ENCODE measurements at regions not wholly inside any gene's neighbourhood (a gene's known extent, or its start where the extent isn't known, plus 50 kb on each side); places are given as distances from the start of the nearest gene placed in this dataset.
"Not testable (repeated sequence)": the region's sequence is repeated elsewhere in the genome, so short reads cannot be mapped to it uniquely, and the experiment has no call there.

- no peak for DNase-seq
Observed at GRCh38 chr5:67617051-67617450, 420.5 kb upstream of the CD180 start.

- no peak for DNase-seq
Observed at GRCh38 chr5:67612961-67613360, 416.4 kb upstream of the CD180 start.

- DNase-seq: no peak
Observed at GRCh38 chr5:67610186-67610912, 413.8 kb upstream of the CD180 start.

DNA sequence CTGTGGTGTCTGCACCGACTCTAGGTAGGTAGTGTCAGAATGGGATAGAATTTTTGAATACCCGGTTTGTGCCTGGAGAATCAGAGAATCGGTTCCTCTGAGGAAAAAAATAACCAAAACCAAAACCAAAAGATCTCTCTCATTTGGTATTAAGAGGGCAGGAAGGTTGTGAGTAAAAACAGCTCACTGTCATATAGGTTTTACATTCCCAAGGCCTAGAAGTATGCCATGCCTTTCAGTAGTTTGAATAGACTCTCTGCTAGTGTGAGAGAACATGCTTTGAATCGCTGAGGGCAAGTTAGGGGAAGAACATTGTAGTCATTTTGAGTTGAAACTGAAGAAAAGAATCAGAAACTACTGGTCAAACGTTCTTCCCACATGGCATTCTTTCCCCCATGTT is 411.4 kb upstream of the CD180 start:
- DNase-seq: no peak

DNA sequence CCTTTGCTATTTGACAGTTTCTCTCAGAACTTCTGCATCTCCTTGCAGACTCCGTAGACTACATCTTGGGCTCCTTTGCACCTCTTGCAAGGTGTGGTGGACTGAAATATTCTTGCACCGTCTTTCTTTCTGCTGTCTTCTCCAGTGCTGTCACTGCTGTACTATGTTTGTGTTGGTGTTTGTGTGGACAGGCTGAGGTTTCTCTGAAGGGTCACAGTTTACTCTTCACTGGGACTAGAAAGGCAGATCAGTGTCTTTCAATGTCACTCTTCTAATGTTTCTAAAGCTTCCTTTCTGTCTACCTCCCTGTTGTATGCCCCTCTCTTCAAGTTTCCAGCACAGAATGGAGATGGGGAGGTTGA is 410.0 kb upstream of the CD180 start:
- no peak for DNase-seq

DNA sequence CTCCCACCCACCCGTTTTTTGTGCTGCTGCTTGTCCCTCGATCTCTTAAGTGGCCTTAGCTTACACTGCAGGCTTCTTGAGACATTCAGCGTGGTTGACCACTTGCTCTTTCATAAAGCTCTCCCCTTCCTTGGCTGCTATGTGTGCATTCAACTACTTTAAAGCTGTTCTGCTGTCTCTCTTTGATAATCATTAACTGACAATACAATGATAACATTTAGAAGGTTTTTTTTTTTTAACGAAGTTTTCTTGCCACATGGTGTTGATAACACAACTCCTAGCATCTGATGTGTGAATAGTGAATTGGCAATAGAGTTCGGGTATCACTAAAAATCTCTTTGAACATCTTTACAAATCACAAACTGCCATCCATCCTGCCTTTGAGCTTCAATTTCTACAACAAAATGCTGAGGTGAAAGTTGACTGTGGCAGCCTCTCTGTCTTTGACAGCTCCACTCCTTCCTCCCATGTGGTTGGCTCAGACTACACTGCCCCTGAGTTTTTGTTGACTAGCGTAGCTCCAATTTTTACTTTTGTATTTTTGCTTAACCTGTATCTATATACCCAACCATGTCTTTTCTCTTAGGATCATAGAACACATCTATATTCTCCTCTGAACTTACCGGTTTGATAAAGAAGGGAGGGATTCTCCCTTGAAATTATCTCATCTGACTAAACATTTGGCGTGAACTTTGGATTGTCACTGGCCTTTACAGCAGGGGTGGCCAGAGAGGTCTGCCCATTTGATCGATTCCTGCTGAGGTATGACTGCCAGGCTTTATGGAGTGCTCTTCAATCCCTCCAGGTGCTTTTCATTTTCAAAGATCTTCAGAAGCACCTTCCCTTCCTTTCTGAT is 409.4 kb upstream of the CD180 start:
- no peak for DNase-seq

GRCh38 chr5:67591491-67591890 is 394.9 kb upstream of the CD180 start:
- no peak for DNase-seq

DNA sequence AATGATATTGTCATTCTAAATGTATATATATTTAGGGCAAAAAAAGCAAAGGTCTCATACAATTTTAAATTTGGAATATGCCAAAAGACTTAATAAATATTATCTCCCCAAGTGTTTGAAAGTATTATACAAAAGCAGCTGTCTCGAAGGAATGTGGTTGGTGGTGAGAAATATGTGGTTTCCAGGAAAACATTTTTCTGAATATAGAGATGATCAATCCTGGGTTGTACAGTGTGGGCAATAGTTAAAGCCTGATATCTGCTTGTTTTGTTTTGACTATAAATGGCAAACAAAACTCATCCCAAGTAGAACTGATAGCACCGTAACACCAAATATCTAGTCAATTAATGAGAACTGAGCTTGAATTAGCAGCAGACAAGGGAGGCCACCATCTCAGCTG is 391.8 kb upstream of the CD180 start:
- no peak for DNase-seq

DNA sequence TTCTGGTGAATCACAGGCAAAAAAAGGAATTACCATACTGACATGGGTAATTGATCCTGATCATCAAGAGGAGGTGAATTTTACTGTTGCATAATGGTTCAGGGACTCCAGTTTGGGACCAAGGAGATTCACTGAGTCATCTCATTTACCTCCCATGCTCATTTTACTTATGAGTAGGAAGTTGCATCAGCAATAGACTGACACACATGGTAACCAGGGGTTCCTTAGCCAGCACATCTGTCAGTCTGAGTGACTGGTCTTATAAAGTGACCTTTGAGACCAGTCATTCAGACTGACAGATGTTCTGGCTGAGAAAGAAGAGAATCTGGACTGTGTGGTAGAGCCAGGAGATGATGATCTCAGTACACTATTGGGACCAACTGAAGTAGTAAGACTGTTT is 384.6 kb upstream of the CD180 start:
- DNase-seq: no peak

DNA sequence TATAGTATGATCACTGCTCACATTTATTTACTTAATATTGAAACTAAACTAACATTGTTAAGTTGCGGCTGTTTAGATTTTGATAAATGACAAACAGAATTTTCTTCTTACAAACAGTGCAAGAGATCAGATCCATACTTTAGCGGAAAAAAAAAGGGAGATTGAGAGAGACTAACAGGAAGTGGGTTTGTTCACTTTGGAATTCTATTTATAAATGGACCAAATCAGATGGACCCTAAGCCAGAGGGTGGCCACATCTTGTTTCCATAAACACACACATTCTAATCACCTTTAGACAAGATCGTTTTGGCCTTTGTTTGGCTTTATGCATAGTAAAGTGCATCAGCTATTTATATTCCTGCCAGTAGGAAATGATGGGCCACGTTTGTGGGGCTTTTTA is 381.4 kb upstream of the CD180 start:
- DNase-seq: no peak

- DNase-seq: no peak
Observed at GRCh38 chr5:67577424-67577823, 380.8 kb upstream of the CD180 start.

GRCh38 chr5:67576112-67576511 is 379.5 kb upstream of the CD180 start:
- no peak for DNase-seq

GRCh38 chr5:67575087-67575486 is 378.5 kb upstream of the CD180 start:
- no peak for DNase-seq

- no peak for DNase-seq
Observed at GRCh38 chr5:67561151-67561932, 364.7 kb upstream of the CD180 start.

DNA sequence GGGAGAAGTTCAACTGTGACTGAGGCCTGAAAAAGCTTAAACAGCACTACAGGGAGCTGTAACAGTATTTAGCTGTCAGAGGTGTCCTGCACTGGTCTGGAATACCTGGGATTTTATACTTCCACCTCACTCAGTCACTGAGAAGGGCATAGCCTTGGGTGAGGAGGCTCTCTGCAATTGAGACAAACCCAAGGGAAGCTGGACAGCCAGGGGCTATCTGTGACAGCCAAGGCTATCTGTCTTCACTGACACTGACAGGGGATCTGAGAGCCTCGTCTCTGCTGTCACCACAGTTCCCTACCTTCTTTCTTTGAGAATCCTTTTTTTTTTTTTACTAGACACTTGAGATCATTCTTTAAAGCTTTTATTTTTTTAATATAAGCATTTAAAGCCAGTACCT is 356.2 kb upstream of the CD180 start:
- no peak for DNase-seq

GRCh38 chr5:67549947-67550346 is 353.3 kb upstream of the CD180 start:
- no peak for DNase-seq

- DNase-seq: no peak
Observed at GRCh38 chr5:67549296-67549618, 352.7 kb upstream of the CD180 start.

DNA sequence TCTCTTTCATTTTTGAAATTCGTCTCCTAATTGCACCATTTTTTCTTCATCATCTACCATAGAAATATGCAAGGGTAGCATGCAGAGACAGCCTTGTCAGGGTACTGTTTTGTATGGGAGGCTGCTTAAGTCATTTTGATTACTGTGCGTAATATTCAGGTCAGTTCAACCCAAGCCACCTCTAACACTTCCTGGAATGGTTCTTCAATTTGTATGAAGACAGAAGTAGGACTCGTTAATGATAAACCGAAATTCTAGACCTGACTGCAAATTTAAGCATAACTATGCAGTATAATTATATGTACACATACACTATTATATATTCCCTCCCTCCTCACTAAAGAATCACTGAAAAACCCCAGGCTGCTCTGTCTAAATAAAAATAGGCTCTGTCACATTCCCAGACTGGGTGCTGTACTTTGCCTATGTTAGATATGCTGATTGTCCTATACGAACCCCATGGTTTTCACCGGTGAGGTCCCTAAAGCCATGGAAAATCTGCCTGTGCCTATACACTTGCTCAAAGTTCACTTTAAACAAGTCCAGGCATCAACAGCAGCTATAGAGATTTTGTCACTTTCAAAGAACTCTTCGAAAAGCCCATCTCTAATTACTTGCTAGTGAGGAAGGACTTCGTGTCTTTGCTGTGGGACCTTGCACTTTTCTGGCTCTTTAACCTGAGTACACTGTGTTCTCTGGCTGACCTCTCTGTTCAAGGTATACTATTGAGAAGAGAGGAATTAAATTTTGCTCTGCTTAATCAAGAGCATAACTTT is 352.1 kb upstream of the CD180 start:
- no peak for DNase-seq

GRCh38 chr5:67547682-67548081 is 351.1 kb upstream of the CD180 start:
- DNase-seq: no peak

DNA sequence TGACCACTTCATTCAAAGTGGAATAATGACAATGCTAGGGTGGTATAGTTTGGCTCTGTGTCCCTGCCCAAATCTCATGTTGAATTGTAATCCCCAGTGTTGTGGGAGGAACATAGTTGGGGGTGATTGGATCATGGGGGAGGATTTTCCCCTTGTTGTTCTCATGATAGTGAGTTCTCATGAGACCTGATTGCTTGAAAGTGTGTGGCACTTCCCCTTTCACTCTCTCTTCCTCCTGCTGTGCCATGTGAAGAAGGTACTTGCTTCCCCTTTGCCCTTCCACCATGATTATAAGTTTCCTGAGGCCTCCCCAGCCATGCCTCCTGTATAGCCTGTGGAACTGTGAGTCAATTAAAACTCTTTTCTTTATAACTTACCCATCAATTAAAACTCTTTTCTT is 348.3 kb upstream of the CD180 start:
- DNase-seq: not testable (repeated sequence)

DNA sequence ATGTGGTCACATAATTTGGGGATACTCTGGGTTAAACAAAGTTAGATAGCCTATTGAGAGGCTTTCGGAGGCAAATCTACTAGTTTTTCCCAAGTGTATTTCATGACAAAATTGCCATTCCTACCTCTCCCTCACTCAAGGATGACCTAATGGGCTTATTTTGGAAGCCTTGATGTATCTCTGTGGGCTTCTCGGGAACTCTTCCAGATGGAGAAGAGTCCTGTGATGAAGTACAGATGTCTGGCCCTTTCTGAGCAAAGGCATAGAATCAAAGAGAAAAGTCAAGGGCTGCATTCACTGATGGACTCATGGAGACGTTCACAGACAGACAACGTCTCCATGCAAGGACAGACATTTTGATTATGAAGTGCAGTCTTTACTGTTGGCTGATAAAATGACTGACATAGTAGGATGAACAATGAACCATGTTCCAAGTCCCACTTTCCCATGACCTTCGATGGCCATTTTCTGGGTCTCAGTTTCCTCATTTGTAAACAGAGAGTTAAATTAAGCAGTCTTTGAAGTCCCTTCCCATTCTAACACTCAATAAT is 347.2 kb upstream of the CD180 start:
- no peak for DNase-seq

DNA sequence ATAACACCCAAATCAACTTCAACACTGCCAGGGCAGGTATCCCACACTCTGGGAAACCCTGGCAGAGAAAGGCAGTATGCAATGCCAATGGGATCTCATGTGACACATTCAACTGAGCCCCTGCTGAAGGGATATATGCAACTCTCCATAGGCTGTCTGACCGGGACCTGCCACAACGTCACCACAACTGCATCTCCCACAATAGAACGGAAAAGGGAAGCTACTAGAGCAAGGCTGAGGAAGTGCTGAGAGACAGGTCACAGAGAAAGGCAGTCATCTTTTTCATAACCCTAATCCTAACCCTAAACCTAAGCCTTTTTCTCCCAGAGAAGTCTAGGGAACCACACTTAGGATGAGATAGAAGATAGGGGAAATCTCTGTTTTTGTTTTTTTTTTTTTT is 345.9 kb upstream of the CD180 start:
- DNase-seq: no peak

DNA sequence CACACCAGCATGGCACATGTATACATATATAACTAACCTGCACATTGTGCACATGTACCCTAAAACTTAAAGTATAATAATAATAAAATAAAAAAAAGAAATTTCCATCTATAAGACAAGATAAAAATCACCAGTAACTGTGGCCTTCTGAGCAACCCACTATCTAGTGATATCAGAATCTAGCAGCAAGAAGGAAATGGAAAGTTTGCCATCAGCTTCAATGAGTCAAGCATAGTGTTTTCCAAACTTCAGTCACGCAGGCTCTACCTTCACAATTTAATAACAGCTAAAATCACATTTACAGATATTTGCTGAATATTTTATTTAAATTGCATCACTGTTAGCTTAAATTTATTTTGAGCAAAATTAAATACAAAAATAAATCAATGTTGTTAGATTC is 345.3 kb upstream of the CD180 start:
- DNase-seq: no peak
